HG03108 (cell line): ENCODE measurements at regions not wholly inside any gene's neighbourhood (a gene's known extent, or its start where the extent isn't known, plus 50 kb on each side); places are given as distances from the start of the nearest gene placed in this dataset.

Source experiments
- ATAC-seq: cut with Tn5 transposase; IDR thresholded peaks from one replicate; pipeline ENCODE4 v1.9.1; 2021; ENCODE audit warnings: moderate library complexity; ENCODE audit not compliant: unreplicated experiment

DNA sequence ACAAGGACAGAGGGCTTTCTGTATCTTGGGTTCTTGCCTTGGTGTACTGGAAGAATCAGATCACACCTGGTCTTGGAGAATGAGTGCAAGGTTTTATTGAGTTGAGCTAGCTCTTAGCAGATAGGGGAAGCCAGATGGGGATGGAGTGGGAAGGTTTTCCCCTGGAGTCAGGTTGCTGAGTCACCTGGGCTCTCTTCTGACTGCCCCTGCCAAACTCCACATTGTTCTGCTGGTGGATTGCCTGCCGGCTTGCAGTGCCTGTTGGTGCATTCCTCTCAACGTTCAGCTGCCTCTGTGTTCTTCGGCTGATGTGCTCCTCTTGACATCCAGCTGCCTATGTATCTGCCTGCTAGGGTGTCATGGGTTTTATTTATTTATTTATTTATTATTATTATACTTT, 1431.1 kb downstream of the CDH8 start:
- ATAC-seq, result no peak

DNA sequence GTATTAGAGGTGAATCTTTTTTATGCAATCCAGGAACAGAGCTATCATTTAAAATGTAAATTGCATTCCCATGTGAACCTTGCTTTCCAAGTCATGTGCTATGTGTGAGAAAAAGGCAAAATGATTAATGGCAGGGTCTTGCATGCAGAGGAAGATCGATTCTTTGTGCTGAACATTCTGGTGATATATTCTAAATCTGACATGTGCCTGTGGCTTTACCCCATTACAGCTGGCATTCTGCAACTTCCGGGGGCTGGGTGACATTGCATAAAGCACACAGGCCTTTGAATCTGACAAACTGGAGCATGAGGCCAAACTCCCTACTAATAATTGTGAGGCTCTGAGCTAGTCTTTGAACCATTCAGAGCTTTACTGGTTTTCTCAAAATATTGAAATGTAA, 1449.7 kb downstream of the CDH8 start:
- ATAC-seq, result no peak

DNA sequence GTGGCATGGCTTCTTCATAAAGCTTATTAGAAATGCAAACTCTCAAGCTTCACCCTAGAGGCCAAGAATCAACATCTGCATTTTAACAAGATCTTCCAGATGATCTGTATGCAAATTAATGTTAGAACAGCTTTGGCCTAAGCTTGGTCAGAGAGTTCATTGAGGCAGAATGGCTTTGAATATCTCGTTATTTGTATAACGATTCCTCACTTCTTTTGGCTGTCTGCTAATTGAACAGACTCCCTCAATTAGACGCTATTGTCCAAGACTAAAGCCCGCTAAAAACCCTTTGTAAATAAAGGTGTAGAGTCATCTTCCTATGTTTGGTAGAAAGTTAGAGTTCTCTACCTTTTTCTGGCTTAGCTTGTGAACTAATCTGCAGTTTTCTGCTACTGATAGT, 1453.7 kb downstream of the CDH8 start:
- no peak for ATAC-seq

DNA sequence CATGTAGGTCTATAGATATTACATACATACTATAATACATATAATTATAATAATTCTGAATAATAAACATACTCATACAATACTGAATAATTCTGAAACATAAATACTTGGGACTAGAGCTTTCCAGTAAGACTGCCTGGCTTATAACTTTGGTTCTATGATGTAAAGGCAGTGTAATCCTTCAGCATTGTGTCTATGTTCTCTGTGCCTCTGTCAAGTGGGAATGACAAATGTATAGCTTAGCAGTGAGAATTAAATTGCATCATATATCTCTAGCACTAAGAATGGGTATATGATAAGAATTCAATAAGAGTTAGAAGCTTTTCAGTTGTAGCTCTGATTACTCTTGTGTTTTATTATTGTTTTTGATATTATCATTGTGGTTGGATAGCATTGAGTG, 1469.3 kb downstream of the CDH8 start:
- no peak for ATAC-seq

DNA sequence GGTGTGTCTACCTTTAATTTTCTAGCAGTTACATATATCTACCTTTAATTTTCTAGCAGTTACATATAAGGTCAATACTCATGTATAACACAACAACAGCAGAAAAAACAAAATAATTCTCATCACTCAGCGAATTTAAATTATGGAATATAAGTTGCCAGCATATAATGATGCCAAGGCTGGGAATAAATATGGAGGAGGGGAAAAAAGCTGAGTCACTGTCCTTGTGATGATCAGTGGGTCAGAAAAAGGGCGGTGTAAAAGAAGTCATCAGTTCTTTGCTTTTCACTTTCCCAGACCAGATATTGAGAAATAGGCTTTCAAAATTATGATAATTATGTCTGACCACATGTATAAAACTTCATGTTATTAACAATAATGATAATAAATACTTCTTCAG, 1471.7 kb downstream of the CDH8 start:
- no peak for ATAC-seq

DNA sequence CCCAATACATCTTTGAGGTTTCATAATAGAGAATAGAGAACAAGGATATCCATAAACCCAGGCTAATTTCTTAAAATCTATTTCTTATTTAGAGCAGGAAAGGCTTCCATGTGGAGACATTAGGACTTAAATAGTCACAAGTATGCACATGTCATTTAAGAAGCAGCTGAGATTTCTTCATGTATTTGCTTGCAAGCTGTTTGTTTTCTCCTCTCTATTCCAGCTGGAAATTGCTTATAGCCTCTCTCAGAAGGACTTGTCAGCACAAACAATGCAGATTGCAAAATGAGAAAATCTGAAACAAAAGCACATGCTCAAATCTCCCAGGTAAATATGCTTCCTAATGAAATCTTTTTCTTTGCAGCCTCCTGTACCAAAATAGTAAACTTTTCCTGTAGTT, 1473.1 kb downstream of the CDH8 start:
- ATAC-seq, result no peak

DNA sequence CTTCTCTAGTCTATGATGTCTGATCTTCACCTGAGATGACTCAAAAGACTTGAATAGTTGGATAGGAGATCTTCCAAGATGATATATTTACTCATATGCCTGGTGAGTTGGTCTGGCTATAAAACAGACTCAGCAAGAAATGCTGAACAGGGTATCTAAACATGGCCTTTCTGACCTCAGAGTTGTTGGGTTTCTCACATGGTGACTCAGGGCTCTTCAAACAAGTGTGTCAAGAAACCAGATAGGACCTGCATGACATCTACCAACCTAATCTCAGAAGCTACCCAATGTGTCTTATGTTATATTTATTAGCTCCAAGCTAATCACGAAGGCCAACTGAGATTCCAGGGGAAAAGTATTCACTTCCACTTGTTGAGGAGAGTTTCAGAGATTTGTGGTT, 1477.3 kb downstream of the CDH8 start:
- no peak for ATAC-seq

DNA sequence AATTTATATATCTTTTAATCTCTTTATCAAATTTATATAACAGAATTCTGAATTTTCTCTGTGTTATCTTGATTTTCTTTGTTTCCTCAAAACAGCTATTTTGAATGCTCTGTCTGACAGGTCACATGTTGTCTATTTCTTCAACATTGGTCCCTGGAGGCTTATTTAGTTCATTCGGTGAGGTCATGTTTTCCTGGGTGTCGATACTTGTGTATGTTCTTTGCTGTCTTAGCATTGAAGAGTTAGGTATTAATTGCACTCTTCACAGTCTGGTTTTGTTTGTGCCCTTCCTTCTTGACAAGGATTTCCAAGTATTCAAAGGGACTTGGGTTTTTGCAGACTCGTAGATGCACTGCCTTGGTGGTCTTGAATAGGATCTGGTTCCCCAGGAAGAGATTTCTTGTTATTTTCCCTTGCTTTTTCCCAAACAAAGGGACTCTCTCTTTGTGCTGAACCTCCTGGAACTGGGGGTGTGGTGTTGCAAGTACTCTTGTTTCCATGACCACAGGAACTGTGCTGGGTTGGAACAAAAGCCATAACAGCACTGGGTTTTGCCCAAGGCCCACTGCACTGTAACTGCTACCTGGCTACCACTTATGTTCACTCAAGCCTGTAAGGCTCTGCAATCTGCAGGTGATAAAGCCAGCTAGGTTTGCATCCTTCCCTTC, 1483.0 kb downstream of the CDH8 start:
- no peak for ATAC-seq

DNA sequence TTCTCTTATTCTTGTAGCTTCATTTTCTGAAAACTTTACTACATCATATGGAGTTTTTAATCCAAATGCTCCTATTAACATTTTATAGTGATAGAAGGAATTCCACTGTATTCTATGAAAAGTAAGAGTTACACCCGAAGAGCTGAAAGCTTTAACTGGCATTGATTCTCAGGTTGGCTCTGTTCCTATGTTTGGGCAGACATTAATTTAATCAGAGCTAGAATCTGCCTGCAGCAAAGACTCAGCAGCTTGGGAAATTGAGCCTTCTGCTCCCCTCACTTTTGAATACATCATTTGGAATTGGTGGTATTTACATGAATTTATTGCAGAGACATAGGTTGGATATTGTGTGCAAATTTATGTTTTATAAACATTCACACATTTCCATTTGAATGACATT, 1494.7 kb downstream of the CDH8 start:
- no peak for ATAC-seq

DNA sequence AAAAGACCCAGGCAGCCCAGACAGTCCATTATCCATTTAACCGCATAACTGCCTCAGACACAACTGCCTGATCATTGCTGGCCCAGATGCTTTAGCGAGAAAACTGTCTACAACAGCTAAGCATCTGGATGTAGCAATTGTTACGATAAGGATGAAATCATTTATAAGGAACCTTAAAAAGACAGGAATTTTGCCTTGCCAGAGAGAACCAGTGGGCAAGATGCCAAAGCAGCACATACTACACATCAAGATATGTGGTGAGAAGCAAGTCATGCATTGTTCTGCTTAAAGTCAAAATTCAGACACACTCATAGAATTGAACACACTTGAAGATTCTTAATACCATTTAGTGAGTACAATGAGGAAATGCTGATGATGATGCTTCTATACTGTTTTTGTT, 1525.3 kb downstream of the CDH8 start:
- ATAC-seq, result no peak

DNA sequence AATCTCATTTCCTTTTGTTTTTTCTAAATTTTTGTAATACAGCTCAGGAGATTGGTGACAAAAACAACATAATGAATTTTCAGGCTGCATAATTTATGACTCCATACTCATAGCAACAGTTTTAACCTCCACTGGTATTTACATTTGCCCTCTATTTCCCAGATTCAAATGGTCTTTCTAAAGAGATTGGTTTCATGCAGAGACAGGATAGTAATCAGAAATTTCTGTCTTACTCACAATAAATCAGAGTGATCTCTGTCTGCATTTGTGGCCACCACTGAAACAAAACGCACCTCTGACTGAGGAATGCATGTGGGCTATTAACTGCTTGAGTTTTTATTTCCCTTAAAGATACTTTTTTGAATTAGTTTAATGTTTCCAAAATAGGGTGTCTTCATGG, 1526.0 kb downstream of the CDH8 start:
- ATAC-seq, result no peak

DNA sequence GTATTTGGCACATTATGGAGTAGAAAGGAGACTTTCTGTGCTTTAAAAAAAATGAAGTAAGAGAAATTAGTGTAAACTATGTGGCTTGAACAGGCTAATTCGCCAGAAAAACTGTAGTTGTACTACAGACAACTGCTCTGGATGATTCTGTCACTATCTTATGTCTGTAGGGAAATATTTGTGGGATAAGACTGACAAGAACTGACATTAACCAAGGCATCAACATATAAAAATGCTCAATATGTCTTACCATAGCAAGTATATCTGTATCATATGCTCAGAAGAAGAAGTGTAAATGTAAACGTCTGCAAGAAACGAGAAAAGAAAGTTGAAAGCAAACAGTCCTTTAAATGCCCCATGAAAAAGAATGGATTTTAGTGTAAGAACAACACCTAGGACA, 1545.0 kb downstream of the CDH8 start:
- no peak for ATAC-seq

DNA sequence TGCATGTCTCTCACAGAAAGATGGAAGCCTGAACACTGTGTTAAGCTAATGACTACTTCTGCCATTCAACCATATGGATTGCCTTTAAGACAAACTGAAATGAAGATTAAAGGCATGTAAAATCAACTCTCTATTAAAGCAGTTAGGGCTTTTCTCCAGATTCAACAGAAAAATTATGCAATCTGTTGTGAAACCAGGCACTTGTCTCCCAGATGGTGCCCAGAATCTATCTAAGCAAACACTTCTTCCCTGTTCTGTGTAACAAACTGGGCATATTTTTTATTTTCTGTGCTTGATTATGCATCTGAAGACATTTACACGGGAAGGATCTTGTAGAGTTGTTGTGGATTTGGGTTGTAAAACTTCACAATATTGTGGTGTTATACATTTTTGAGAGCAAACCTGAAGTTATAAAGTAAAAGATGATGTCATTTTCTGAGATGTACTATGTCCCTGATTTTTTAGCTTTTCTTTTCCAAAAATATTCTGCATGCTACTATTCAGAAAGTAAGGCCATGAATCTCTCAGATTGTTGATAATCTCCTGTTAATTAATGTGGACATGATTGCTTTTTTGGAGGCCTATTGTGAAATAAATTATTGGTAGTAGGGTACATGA, 1550.3 kb downstream of the CDH8 start:
- no peak for ATAC-seq

DNA sequence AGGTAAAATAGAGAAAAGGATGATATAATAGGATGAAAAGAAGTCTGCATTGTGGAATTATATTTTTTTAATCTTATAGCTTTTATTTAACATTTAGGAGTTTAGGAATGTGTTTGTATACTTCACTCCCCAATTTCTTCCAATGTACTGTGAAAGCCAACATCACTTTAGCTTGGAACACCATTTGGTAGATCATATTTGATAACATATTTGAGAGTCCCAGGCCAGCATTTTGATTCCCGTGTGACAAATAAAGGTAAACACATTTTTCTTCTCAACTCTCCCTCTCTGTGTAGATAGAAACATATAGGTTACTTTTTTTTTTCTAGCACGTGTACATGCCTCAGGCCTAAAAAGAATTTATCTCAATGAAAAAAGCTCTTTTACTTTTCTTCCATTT, 1551.3 kb downstream of the CDH8 start:
- ATAC-seq, result no peak

DNA sequence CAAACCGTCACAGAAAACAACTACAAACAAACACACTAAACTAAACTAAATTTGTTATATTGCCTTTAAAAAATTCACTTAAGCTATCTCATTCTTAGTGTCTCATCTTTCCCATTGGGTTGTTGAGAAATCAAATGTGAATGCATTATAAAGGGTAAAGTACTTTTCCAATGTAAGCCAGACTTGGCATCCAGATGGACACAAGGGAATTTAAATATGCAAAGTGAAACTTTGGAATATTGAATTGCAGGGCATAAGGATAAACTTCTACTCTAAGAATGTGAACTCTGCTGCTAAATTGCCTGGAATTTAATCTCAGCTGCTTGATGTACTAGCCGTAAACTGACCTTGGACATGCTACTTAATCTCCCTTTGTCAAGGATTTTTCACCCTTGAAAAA, 1554.6 kb downstream of the CDH8 start:
- ATAC-seq, result no peak

DNA sequence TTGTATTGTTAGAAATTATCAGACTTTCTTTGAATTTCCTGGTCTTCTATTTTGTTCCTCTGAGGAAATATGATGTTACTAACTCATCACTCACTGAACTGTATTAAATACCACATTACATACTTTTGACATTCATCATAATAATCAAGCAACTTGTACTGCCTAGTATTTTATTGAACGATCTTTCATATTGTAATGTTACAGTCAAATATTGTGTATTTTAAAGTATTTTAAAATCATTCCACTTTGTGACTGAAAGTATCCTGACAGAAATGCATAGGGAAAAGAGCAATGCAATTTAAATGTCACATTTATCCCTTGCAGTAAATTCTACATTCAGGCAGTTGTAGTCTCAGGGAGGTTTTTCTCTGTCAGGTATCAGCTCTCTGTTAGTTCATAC, 1557.4 kb downstream of the CDH8 start:
- no peak for ATAC-seq

DNA sequence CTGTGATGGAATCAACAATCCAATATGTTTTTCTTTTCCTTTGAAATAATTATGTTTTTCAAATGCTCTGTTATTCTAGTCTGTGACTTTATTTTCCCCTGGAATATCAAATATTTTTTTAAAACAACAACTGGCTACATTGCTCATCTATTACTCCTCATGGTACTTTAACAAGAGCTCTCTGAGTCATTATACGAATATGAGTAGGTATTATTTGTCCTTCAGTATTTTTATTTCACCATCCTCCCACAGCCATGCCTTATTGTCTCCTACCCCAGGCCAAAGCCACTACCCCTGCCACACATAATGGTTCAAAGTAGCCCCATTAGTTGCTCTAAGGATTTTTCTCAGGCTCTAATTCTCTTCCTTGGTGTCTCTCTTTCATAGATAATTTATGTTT, 1572.3 kb downstream of the CDH8 start:
- no peak for ATAC-seq

DNA sequence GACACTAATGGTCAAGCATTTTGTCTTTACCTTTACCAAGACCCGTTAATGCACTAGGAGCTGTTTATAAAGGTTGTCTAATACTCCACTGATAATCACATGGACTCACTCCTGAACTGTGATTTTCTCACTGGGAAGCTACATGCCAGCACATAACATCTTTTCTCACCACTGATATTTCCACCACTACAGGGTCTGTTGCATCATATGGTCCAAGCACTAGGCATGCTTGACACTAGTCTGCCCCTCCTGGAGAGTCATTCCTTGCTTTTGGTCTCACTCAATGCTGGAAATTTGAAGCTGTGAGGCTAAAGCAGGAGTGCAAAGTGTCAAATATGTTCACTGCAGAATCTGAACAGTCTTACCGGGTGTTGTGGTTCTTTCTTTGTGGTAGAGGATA, 1576.8 kb downstream of the CDH8 start:
- no peak for ATAC-seq

DNA sequence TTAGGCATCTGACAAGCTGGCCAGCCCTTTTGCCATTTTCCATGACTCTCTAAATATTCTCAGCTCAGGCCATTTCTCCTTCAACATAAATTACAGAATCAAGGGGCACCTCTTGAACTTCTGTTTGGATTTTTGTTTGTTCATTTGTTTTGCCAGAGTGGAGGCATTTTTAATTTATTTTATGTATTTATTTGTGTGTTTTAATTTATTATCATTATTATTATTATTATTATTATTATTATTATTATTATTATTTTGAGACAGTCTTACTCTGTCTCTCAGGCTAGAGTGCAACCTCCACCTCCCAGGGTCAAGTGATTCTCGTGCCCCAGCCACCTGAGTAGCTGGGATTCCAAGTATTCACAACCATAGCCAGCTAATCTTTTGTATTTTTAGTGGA, 1578.0 kb downstream of the CDH8 start:
- no peak for ATAC-seq

DNA sequence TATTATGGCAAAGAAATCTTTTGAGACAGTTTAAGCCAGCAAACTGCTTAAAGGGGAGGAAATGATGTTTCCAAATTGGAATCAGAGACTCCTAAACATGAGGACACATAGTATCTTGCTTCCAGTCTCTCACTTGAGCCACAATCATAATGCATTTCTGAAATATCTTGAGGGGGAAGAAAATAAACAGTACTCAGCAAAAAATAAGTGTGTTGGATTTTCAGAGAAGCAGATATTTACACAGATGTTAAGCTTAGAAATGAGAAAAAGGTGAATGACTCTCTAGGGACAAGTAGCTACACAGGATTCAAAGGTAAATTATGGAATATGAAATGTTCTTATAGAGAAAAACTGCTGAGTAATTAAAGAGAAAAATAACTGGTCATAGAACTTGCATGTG, 1583.6 kb downstream of the CDH8 start:
- ATAC-seq, result no peak

DNA sequence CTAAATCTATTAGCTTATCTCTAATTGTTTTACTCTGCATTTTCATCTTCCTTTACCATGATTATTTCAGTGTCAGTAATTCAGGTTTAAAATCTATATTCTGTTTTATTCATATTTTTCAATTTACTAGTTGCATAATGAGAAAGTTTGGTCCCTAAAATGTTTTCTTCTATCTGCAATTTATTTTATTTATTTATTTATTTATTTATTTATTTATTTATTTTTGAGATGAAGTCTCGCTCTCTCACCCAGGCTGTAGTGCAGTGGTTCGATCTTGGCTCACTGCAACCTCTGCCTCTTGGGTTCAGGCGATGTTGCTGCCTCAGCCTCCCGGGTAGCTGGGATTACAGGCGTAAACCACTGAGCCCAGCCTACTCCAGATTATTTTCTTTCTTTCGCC, 1597.3 kb downstream of the CDH8 start:
- ATAC-seq, result no peak

DNA sequence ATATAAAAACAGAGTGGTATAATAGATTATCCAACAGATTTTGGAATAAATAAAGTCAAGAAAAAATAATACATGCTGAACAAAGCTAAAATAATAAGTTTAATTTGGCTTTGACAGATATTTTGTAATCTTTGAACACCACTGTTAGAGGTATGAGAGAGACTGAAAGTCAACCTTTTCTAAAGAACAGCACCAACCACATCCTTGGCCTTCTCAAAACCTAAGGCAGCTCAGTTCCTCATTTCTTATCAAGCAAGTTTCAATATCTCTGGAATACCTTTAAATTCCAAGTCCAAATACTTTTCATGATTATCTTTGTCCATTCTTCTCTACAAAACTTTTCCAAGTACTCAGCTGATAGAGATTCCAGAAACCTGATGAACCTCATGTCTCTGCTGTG, 1603.8 kb downstream of the CDH8 start:
- ATAC-seq, result no peak

DNA sequence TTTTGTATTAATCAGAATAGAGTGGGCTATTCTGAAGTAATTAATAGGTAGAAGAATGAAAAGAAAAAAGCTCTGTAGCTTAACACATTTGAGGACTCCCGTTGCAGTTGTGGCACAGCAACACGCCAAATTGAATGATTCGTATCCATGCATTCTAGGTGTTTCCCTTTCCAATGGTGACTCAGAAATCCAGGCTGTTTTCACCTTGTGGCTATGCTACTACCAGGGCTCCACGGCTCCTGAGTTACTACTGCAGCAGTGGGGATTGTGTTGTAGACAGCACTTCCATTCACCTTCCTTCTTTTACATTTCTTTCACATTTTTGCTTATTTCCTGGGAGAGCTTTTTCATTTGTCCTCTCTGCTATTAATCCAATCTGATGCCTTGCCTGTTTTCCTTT, 1616.4 kb downstream of the CDH8 start:
- no peak for ATAC-seq
